Muscle of leg (tissue), 3 donors: ENCODE measurements at regions not wholly inside any gene's neighbourhood (a gene's known extent, or its start where the extent isn't known, plus 50 kb on each side); places are given as distances from the start of the nearest gene placed in this dataset.
"Not testable (repeated sequence)": the region's sequence is repeated elsewhere in the genome, so short reads cannot be mapped to it uniquely, and the experiment has no call there.

Experiments
- DNase-seq: peaks from one replicate; pipeline ENCODE4 v3.0.0; 2013
- H3K27ac ChIP-seq: one replicate; pipeline ENCODE4 v1.5.1; 2013; ENCODE audit warnings: mild to moderate bottlenecking, low read length, control low read depth
- H3K27me3 ChIP-seq: one replicate; pipeline ENCODE4 v1.6.1; 2013; ENCODE audit warnings: low read length; ENCODE audit not compliant: control insufficient read depth, insufficient read depth
- H3K36me3 ChIP-seq: one replicate; pipeline ENCODE4 v1.6.1; 2013; ENCODE audit warnings: low read length; ENCODE audit not compliant: control insufficient read depth, insufficient read depth
- H3K4me1 ChIP-seq: one replicate; pipeline ENCODE4 v1.6.1; 2013; ENCODE audit warnings: low read length; ENCODE audit not compliant: control insufficient read depth, insufficient read depth
- H3K4me3 ChIP-seq: one replicate; pipeline ENCODE4 v1.5.1; 2013; ENCODE audit warnings: low read length, control low read depth
- H3K9me3 ChIP-seq: replicated peaks from 2 replicates; pipeline ENCODE4 v1.6.1; 2013; ENCODE audit warnings: low read depth, low read length; ENCODE audit not compliant: control insufficient read depth
- WGBS: methylation state at CpG from one replicate; pipeline ENCODE4 v1.1.5; 2013; ENCODE audit warnings: missing lambda C conversion rate; ENCODE audit not compliant: insufficient coverage; 5-methylcytosine and 5-hydroxymethylcytosine counted together

- H3K27me3 ChIP-seq, H3K27ac ChIP-seq, H3K36me3 ChIP-seq, DNase-seq, H3K4me3 ChIP-seq, H3K9me3 ChIP-seq, H3K4me1 ChIP-seq: not testable (repeated sequence)
- 57% methylated on average over 9 of the region's 10 CpGs for WGBS
Measured at GRCh38 chr7:46590918-46591905, 670.1 kb upstream of the IGFBP3 start.

GRCh38 chr7:46589286-46589685, 668.2 kb upstream of the IGFBP3 start:
- WGBS, result 53% methylated on average over 2 of the region's 5 CpGs

GRCh38 chr7:46586406-46586805, 665.3 kb upstream of the IGFBP3 start:
- no CpG with 5 or more reads among the region's 1 CpG for WGBS
- Histone ChIP-seq H3K27ac (no peak overlapping the region), H3K4me1 (no peaks in the 10 kb centered on the region), H3K9me3 (no peaks in the 10 kb centered on the region), H3K27me3 (no peaks in the 10 kb centered on the region), H3K36me3 (no peaks in the 10 kb centered on the region), H3K4me3 (no peak overlapping the region)
- DNase-seq, result no peak

More at GRCh38 chr7:46589286-46589685, 668.2 kb upstream of the IGFBP3 start:
- Histone ChIP-seq H3K27ac (no peak overlapping the region), H3K27me3 (no peaks in the 10 kb centered on the region), H3K36me3 (no peaks in the 10 kb centered on the region), H3K4me1 (no peaks in the 10 kb centered on the region), H3K4me3 (no peak overlapping the region), H3K9me3 (no peaks in the 10 kb centered on the region)
- peak; percentile 23 for DNase-seq

GRCh38 chr7:46583656-46584055, 662.6 kb upstream of the IGFBP3 start:
- H3K4me3 ChIP-seq, result no peak overlapping the region
- WGBS, result no CpG with 5 or more reads among the region's 1 CpG
- no peaks in the 10 kb centered on the region for H3K4me1 ChIP-seq
- H3K27ac ChIP-seq, result no peak overlapping the region
- peak; percentile 68 for DNase-seq
- H3K9me3 ChIP-seq, result no peaks in the 10 kb centered on the region
- H3K27me3 ChIP-seq, result no peaks in the 10 kb centered on the region
- H3K36me3 ChIP-seq, result no peaks in the 10 kb centered on the region

- no CpG with 5 or more reads among the region's 3 CpGs for WGBS
- Histone ChIP-seq H3K36me3 (no peaks in the 10 kb centered on the region), H3K27ac (no peak overlapping the region), H3K9me3 (no peaks in the 10 kb centered on the region), H3K4me1 (no peaks in the 10 kb centered on the region), H3K27me3 (no peaks in the 10 kb centered on the region), H3K4me3 (no peak overlapping the region)
- no peak for DNase-seq
Measured at GRCh38 chr7:46581268-46581667, 660.2 kb upstream of the IGFBP3 start.

GRCh38 chr7:46580766-46581165, 659.7 kb upstream of the IGFBP3 start:
- Histone ChIP-seq H3K27ac (no peak overlapping the region), H3K4me1 (no peaks in the 10 kb centered on the region), H3K27me3 (no peaks in the 10 kb centered on the region), H3K9me3 (no peaks in the 10 kb centered on the region), H3K36me3 (no peaks in the 10 kb centered on the region), H3K4me3 (no peak overlapping the region)
- no peak for DNase-seq
- WGBS, result 100% methylated on average over 3 of the region's 6 CpGs

- no peak overlapping the region for H3K4me3 ChIP-seq
- 100% methylated on average over 1 of the region's 1 CpG for WGBS
- no peak for DNase-seq
- H3K27ac ChIP-seq, result peak overlapping the region; percentile 43
- H3K9me3 ChIP-seq, result peaks cover 2% of the 10 kb centered on the region
- no peaks in the 10 kb centered on the region for H3K27me3 ChIP-seq
- no peaks in the 10 kb centered on the region for H3K4me1 ChIP-seq
- H3K36me3 ChIP-seq, result no peaks in the 10 kb centered on the region
Measured at GRCh38 chr7:46577394-46577793, 656.3 kb upstream of the IGFBP3 start.

GRCh38 chr7:46576950-46577349, 655.9 kb upstream of the IGFBP3 start:
- H3K36me3 ChIP-seq, result no peaks in the 10 kb centered on the region
- peak overlapping the region; percentile 43 for H3K27ac ChIP-seq
- H3K9me3 ChIP-seq, result peaks cover 2% of the 10 kb centered on the region
- no peaks in the 10 kb centered on the region for H3K27me3 ChIP-seq
- H3K4me3 ChIP-seq, result no peak overlapping the region
- no peaks in the 10 kb centered on the region for H3K4me1 ChIP-seq
- DNase-seq, result peak; percentile 45

GRCh38 chr7:46572691-46573090, 651.6 kb upstream of the IGFBP3 start:
- Histone ChIP-seq H3K4me3 (no peak overlapping the region), H3K36me3 (no peaks in the 10 kb centered on the region), H3K4me1 (no peaks in the 10 kb centered on the region), H3K9me3 (peaks cover 2% of the 10 kb centered on the region), H3K27me3 (no peaks in the 10 kb centered on the region), H3K27ac (no peak overlapping the region)
- no CpG with 5 or more reads among the region's 2 CpGs for WGBS
- DNase-seq, result no peak

GRCh38 chr7:46571996-46572395, 650.9 kb upstream of the IGFBP3 start:
- Histone ChIP-seq H3K4me1 (no peaks in the 10 kb centered on the region), H3K9me3 (peaks cover 2% of the 10 kb centered on the region), H3K27me3 (no peaks in the 10 kb centered on the region), H3K36me3 (no peaks in the 10 kb centered on the region), H3K4me3 (no peak overlapping the region), H3K27ac (no peak overlapping the region)
- WGBS, result no CpG with 5 or more reads among the region's 5 CpGs
- DNase-seq, result no peak
